AG04449 (cell line): ENCODE measurements at regions not wholly inside any gene's neighbourhood (a gene's known extent, or its start where the extent isn't known, plus 50 kb on each side); places are given as distances from the start of the nearest gene placed in this dataset.

Source experiments
- CTCF ChIA-PET: fragments of 350-600 bp; formaldehyde crosslinking; extraction: SDS; loops from one replicate; lab custom pipeline; 2021; ENCODE audit warnings: antibody characterized with exemption; lab: Yijun Ruan, JAX
- POLR2A ChIA-PET: fragments of 400-600, 350-600 bp; formaldehyde crosslinking; extraction: SDS; loops from one replicate; lab custom pipeline; 2020; ENCODE audit warnings: antibody characterized with exemption, inconsistent platforms; lab: Yijun Ruan, JAX
- DNase-seq: peaks from one replicate; pipeline ENCODE4 v3.0.0-alpha.2; 2010; ENCODE audit warnings: low read depth, low spot score
- H3K4me3 ChIP-seq: 2 replicates; pipeline ENCODE4 v1.5.1; 2011; ENCODE audit warnings: low read depth, mild to moderate bottlenecking, control low read depth, low read length
- CTCF ChIP-seq: IDR thresholded peaks from one replicate; pipeline ENCODE4 v1.5.1; 2011; ENCODE audit warnings: mild to moderate bottlenecking, moderate library complexity, low read length, control low read depth, inconsistent platforms; ENCODE audit not compliant: insufficient read depth; ENCODE audit errors: missing control alignments

GRCh38 chr10:105785721-105786120 is 1144.6 kb downstream of the SORCS3 start:
- no peak for TF ChIP-seq CTCF
- POLR2A ChIA-PET, result no interaction called here
- no peak for DNase-seq
- no peak overlapping the region for H3K4me3 ChIP-seq
- CTCF ChIA-PET, result no interaction called here

- ChIA-PET POLR2A (no interaction called here), CTCF (no interaction called here)
- TF ChIP-seq CTCF, result no peak
- no peak overlapping the region for H3K4me3 ChIP-seq
- no peak for DNase-seq
Observed at GRCh38 chr10:105783936-105784483, 1142.9 kb downstream of the SORCS3 start.

GRCh38 chr10:105774881-105775280 is 1133.8 kb downstream of the SORCS3 start:
- ChIA-PET CTCF (no interaction called here), POLR2A (no interaction called here)
- DNase-seq, result no peak
- no peak overlapping the region for H3K4me3 ChIP-seq
- no peak for TF ChIP-seq CTCF

GRCh38 chr10:105774351-105774750 is 1133.3 kb downstream of the SORCS3 start:
- POLR2A ChIA-PET, result no interaction called here
- H3K4me3 ChIP-seq, result no peak overlapping the region
- CTCF ChIA-PET, result no interaction called here
- DNase-seq, result no peak
- TF ChIP-seq CTCF, result no peak

GRCh38 chr10:105770524-105771212 is 1129.6 kb downstream of the SORCS3 start:
- TF ChIP-seq CTCF, result no peak
- no peak overlapping the region for H3K4me3 ChIP-seq
- ChIA-PET POLR2A (no interaction called here), CTCF (no interaction called here)
- DNase-seq, result no peak

GRCh38 chr10:105769248-105770184 is 1128.4 kb downstream of the SORCS3 start:
- TF ChIP-seq CTCF, result no peak
- H3K4me3 ChIP-seq, result no peak overlapping the region
- no peak for DNase-seq
- ChIA-PET POLR2A (no interaction called here), CTCF (no interaction called here)
